Erythroblast (primary cell): ENCODE measurements at regions not wholly inside any gene's neighbourhood (a gene's known extent, or its start where the extent isn't known, plus 50 kb on each side); places are given as distances from the start of the nearest gene placed in this dataset.
"Not testable (repeated sequence)": the region's sequence is repeated elsewhere in the genome, so short reads cannot be mapped to it uniquely, and the experiment has no call there.

ENCODE experiments used
- GATA1 ChIP-seq: IDR thresholded peaks from 2 replicates; pipeline ENCODE4 v1.6.1; 2011; ENCODE audit warnings: low read depth, mild to moderate bottlenecking, control low read depth, low read length, moderate library complexity
- POLR2A ChIP-seq: IDR thresholded peaks from 2 replicates; pipeline ENCODE4 v1.6.1; 2011; ENCODE audit warnings: mild to moderate bottlenecking, low read length

DNA sequence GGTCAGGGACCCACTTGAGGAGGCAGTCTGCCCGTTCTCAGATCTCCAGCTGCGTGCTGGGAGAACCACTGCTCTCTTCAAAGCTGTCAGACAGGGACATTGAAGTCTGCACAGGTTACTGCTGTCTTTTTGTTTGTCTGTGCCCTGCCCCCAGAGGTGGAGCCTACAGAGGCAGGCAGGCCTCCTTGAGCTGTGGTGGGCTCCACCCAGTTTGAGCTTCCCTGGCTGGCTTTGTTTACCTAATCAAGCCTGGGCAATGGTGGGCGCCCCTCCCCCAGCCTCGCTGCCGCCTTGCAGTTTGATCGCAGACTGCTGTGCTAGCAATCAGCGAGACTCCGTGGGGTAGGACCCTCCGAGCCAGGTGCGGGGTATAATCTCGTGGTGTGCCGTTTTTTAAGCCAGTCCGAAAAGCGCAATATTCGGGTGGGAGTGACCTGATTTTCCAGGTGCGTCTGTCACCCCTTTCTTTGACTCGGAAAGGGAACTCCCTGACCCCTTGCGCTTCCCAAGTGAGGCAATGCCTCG is 375.4 kb downstream of the HTR1B start:
- TF ChIP-seq POLR2A, GATA1: not testable (repeated sequence)
